ENCODE measurements at regions not wholly inside any gene's neighbourhood (a gene's known extent, or its start where the extent isn't known, plus 50 kb on each side); places are given as distances from the start of the nearest gene placed in this dataset.

- POLR2A ChIA-PET = no interaction called here
- Histone ChIP-seq H3K4me2 (ENCODE audit: insufficient read depth, low read length) (no peak overlapping the region), H3K36me3 (ENCODE audit: control insufficient read depth in 2 of 2, extremely low read depth in 1 of 2, insufficient read depth in 2 of 2, low read length in 2 of 2) (no peaks in the 10 kb centered on the region), H3K4me3 (replicated peaks in 1 of 3; ENCODE audit: insufficient read depth in 1 of 3, low read depth in 1 of 3, low read length in 3 of 3) (no peak overlapping the region), H3K27ac (ENCODE audit: insufficient read depth, low read depth, low read length) (no peak overlapping the region), H4K20me1 (replicated peaks; ENCODE audit: control insufficient read depth, extremely low read depth, insufficient read depth, low read length) (no peaks in the 10 kb centered on the region), H3K79me2 (ENCODE audit: control insufficient read depth, insufficient read depth, low read length) (no peaks in the 10 kb centered on the region), H3K27me3 (ENCODE audit: control insufficient read depth in 2 of 2, insufficient read depth in 2 of 2, low read length in 2 of 2) (peaks cover 50 to 56% of the 10 kb centered on the region in 2 experiments), H3K9me1 (replicated peaks; ENCODE audit: control insufficient read depth, extremely low read depth, insufficient read depth, low read length) (no peaks in the 10 kb centered on the region), H2AFZ (ENCODE audit: low read depth, low read length) (no peak overlapping the region), H3K9me3 (replicated peaks; ENCODE audit: control insufficient read depth, insufficient read depth, low read length) (no peaks in the 10 kb centered on the region), H3K4me1 (ENCODE audit: control insufficient read depth, extremely low read depth, insufficient read depth, low read length) (no peaks in the 10 kb centered on the region), H3K9ac (replicated peaks; ENCODE audit: extremely low read depth, insufficient read depth, low read length) (no peak overlapping the region)
- CTCF ChIA-PET = no interaction called here
- no peak for TF ChIP-seq POLR2A (IDR thresholded peaks at IDR 0.05; ENCODE audit: low read depth, low read length)
- no peak for TF ChIP-seq MYC (IDR thresholded peaks at IDR 0.05; ENCODE audit: low read depth, low read length)
- intact Hi-C loops (cut with micrococcal nuclease) = no loop called here
- no peak for FAIRE-seq
- dilution Hi-C loops (cut with MboI; ENCODE audit: extremely low pct_ligation_motif_present, low sequenced_read_pairs) = no loop called here
- DNase-seq (ENCODE audit: low read depth, low spot score) = no peak
- BruUV-seq (replicated peaks) = no TSS peak
These were observed 140.9 kb upstream of the ETS2 start for GRCh38 chr21:38664841-38665240.

- no peak for TF ChIP-seq CTCF (IDR thresholded peaks at IDR 0.05; ENCODE audit: extremely low read depth in 1 of 2, insufficient read depth in 1 of 2, low read depth in 1 of 2, low read length in 2 of 2)
- no peak for TF ChIP-seq MYC (IDR thresholded peaks at IDR 0.05; ENCODE audit: low read depth, low read length)
- TF ChIP-seq GATA2 (IDR thresholded peaks at IDR 0.05; ENCODE audit: insufficient read depth, insufficient read length, low read depth, low read length) = no peak
- no peak for TF ChIP-seq EZH2 (IDR thresholded peaks at IDR 0.05; ENCODE audit: borderline replicate concordance, low read depth, low read length, severe bottlenecking)
- no peak for TF ChIP-seq POLR2A (IDR thresholded peaks at IDR 0.05; ENCODE audit: low read depth, low read length)
- H3K36me3 ChIP-seq (ENCODE audit: control insufficient read depth in 2 of 2, extremely low read depth in 1 of 2, insufficient read depth in 2 of 2, low read length in 2 of 2) = no peaks in the 10 kb centered on the region
- no peaks in the 10 kb centered on the region for H3K9me1 ChIP-seq (replicated peaks; ENCODE audit: control insufficient read depth, extremely low read depth, insufficient read depth, low read length)
- H3K9me3 ChIP-seq (replicated peaks; ENCODE audit: control insufficient read depth, insufficient read depth, low read length) = no peaks in the 10 kb centered on the region
- peaks cover 35 to 48% of the 10 kb centered on the region in 2 experiments for H3K27me3 ChIP-seq (ENCODE audit: control insufficient read depth in 2 of 2, insufficient read depth in 2 of 2, low read length in 2 of 2)
- H3K4me2 ChIP-seq (ENCODE audit: insufficient read depth, low read length) = no peak overlapping the region
- H3K79me2 ChIP-seq (ENCODE audit: control insufficient read depth, insufficient read depth, low read length) = no peaks in the 10 kb centered on the region
- no peak overlapping the region for H3K9ac ChIP-seq (replicated peaks; ENCODE audit: extremely low read depth, insufficient read depth, low read length)
- H2AFZ ChIP-seq (ENCODE audit: low read depth, low read length) = no peak overlapping the region
- dilution Hi-C loops (cut with MboI; ENCODE audit: extremely low pct_ligation_motif_present, low sequenced_read_pairs) (no loop called here), intact Hi-C loops (cut with micrococcal nuclease) (no loop called here)
- H3K4me1 ChIP-seq (ENCODE audit: control insufficient read depth, extremely low read depth, insufficient read depth, low read length) = no peaks in the 10 kb centered on the region
- ChIA-PET POLR2A (no interaction called here), CTCF (interaction anchor here (1.3 to 4.0 kb wide), 3 partner anchors 12 to 470 kb away, joined by 3 to 47 read pairs (median 6); no protein-coding TSS in a partner anchor)
- H3K4me3 ChIP-seq (replicated peaks in 1 of 3; ENCODE audit: insufficient read depth in 1 of 3, low read depth in 1 of 3, low read length in 3 of 3) = no peak overlapping the region
- H4K20me1 ChIP-seq (replicated peaks; ENCODE audit: control insufficient read depth, extremely low read depth, insufficient read depth, low read length) = no peaks in the 10 kb centered on the region
- FAIRE-seq (no peak), DNase-seq (ENCODE audit: low read depth, low spot score) (no peak)
- BruUV-seq (replicated peaks) = no TSS peak
- no peak overlapping the region for H3K27ac ChIP-seq (ENCODE audit: insufficient read depth, low read depth, low read length)
These were observed 138.3 kb upstream of the ETS2 start for GRCh38 chr21:38667291-38667870.

Measured in endothelial cell of umbilical vein (primary cell).